WI38 (cell line): ENCODE measurements at regions not wholly inside any gene's neighbourhood (a gene's known extent, or its start where the extent isn't known, plus 50 kb on each side); places are given as distances from the start of the nearest gene placed in this dataset.

Experiments used
- H3K4me3 ChIP-seq: 2 replicates; pipeline ENCODE4 v1.5.1; 2011; ENCODE audit warnings: low read depth, mild to moderate bottlenecking, control low read depth, low read length
- CTCF ChIP-seq: IDR thresholded peaks from 2 replicates; pipeline ENCODE4 v1.5.1; 2012; ENCODE audit warnings: low read depth, mild to moderate bottlenecking, control low read depth, low read length

GRCh38 chr5:37938861-37939260, 99.0 kb upstream of the GDNF start:
- TF ChIP-seq CTCF: no peak
- no peak overlapping the region for H3K4me3 ChIP-seq

GRCh38 chr5:37938076-37938852, 98.4 kb upstream of the GDNF start:
- TF ChIP-seq CTCF: no peak
- H3K4me3 ChIP-seq: no peak overlapping the region

- TF ChIP-seq CTCF: no peak
- no peak overlapping the region for H3K4me3 ChIP-seq
These were observed 96.2 kb upstream of the GDNF start for GRCh38 chr5:37936091-37936490.

- no peak overlapping the region for H3K4me3 ChIP-seq
- TF ChIP-seq CTCF: no peak
These were observed 93.7 kb upstream of the GDNF start for GRCh38 chr5:37933576-37933975.

- H3K4me3 ChIP-seq: no peak overlapping the region
- TF ChIP-seq CTCF: no peak
These were observed 92.6 kb upstream of the GDNF start for GRCh38 chr5:37932450-37932849.

- no peak for TF ChIP-seq CTCF
- no peak overlapping the region for H3K4me3 ChIP-seq
These were observed 91.7 kb upstream of the GDNF start for GRCh38 chr5:37931541-37931940.

- no peak for TF ChIP-seq CTCF
- no peak overlapping the region for H3K4me3 ChIP-seq
These were observed 90.5 kb upstream of the GDNF start for GRCh38 chr5:37930350-37930749.
